ENCODE measurements at regions not wholly inside any gene's neighbourhood (a gene's known extent, or its start where the extent isn't known, plus 50 kb on each side); places are given as distances from the start of the nearest gene placed in this dataset.

DNA sequence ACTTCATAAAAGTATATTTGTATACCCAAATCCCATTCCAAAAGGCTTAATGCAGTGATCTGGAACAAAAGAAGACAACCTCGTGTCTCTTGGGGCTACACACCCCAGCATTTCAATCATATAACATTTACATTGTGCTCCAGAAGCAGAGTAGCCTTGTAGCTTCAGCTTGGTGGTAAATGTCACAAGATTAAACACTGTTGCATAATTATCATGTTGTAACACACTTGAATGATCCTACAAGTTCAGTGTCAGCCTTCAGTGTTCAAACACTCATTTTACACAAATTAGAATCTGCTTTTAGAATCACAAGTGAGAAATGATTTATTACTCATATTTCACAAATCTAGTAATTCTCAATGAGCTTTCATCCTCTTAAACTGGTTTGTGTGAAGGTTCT is 122.6 kb downstream of the CNTN3 start:
- TF ChIP-seq, protein P1, sequence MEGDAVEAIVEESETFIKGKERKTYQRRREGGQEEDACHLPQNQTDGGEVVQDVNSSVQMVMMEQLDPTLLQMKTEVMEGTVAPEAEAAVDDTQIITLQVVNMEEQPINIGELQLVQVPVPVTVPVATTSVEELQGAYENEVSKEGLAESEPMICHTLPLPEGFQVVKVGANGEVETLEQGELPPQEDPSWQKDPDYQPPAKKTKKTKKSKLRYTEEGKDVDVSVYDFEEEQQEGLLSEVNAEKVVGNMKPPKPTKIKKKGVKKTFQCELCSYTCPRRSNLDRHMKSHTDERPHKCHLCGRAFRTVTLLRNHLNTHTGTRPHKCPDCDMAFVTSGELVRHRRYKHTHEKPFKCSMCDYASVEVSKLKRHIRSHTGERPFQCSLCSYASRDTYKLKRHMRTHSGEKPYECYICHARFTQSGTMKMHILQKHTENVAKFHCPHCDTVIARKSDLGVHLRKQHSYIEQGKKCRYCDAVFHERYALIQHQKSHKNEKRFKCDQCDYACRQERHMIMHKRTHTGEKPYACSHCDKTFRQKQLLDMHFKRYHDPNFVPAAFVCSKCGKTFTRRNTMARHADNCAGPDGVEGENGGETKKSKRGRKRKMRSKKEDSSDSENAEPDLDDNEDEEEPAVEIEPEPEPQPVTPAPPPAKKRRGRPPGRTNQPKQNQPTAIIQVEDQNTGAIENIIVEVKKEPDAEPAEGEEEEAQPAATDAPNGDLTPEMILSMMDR (conservative IDR thresholded peaks at IDR 0.05): no peak
- TF ChIP-seq EZH2 (IDR thresholded peaks at IDR 0.05; ENCODE audit: low read depth): no peak

Data from PC-9 (cell line).